Heart left ventricle (tissue), 16 donors: ENCODE measurements at regions not wholly inside any gene's neighbourhood (a gene's known extent, or its start where the extent isn't known, plus 50 kb on each side); places are given as distances from the start of the nearest gene placed in this dataset.

ENCODE experiments used
- ATAC-seq, 4 donors: fragments of 200-7000 bp; cut with Tn5 transposase; one replicate each; pipeline ENCODE4 v1.9.1; 2020 to 2022; ENCODE audit warnings: moderate library complexity in 4 of 4, mild to moderate bottlenecking in 3 of 4, moderate number of reproducible peaks in 1 of 4
- DNase-seq, 5 donors: peaks; one replicate each; pipeline ENCODE4 v3.0.0-alpha.2; 2020
- H3K27ac ChIP-seq, 12 donors: fragments of 200-600 bp; sonication (generic) in 4 of 12; one replicate each; pipeline versions ENCODE4 v1.5.0 to v1.8.0; 2016 to 2022; ENCODE audit warnings: mild to moderate bottlenecking in 2 of 12
- H3K27me3 ChIP-seq, 9 donors: fragments of 200-600 bp; sonication (generic) in 2 of 9; one replicate each; pipeline versions ENCODE4 v1.5.1 to v1.8.0; 2016 to 2022; ENCODE audit warnings: mild to moderate bottlenecking in 3 of 9
- H3K36me3 ChIP-seq, 9 donors: fragments of 200-600 bp; sonication (generic) in 2 of 9; one replicate each; pipeline versions ENCODE4 v1.5.0 to v1.8.0; 2018 to 2022; ENCODE audit warnings: mild to moderate bottlenecking in 2 of 9
- H3K4me1 ChIP-seq, 12 donors: fragments of 200-600 bp; sonication (generic) in 4 of 12; one replicate each; pipeline versions ENCODE4 v1.5.0 to v1.8.0; 2016 to 2022; ENCODE audit warnings: mild to moderate bottlenecking in 3 of 12
- H3K4me3 ChIP-seq, 12 donors: fragments of 200-600 bp; sonication (generic) in 4 of 12; one replicate each; pipeline versions ENCODE4 v1.5.0 to v1.8.0; 2017 to 2022; ENCODE audit warnings: mild to moderate bottlenecking in 9 of 12, moderate library complexity in 4 of 12
- H3K9me3 ChIP-seq, 12 donors: fragments of 200-600 bp; sonication (generic) in 4 of 12; one replicate each; pipeline versions ENCODE4 v1.5.0 to v1.8.0; 2016 to 2022; ENCODE audit warnings: mild to moderate bottlenecking in 1 of 12
- POLR2A ChIP-seq, 2 donors: fragments of 450-650 bp; IDR thresholded peaks; one replicate each; pipeline ENCODE4 v1.6.1; 2017; ENCODE audit warnings: antibody characterized with exemption in 2 of 2, mild to moderate bottlenecking in 2 of 2, moderate library complexity in 2 of 2
- WGBS, 4 donors: extraction: QIAGEN DNeasy Blood & Tissue Kit in 2 of 4; methylation state at CpG; one replicate each; pipeline versions ENCODE4 v1.1.5 to v1.1.7; 2013 to 2018; 5-methylcytosine and 5-hydroxymethylcytosine counted together
- intact Hi-C, 10 donors: fragments of 100-400 bp; cut with DNase I; formaldehyde crosslinking; loops; one replicate each; pipeline versions ENCODE4 v1.11.1 to v1.14.2; 2022
- TF ChIP-seq, protein P1 (sequence below), 12 donors: fragments of 200-600 bp; sonication (generic) in 4 of 12; IDR thresholded peaks; one replicate each; pipeline versions ENCODE4 v1.5.0 to v1.8.0; 2018 to 2022; ENCODE audit warnings: antibody characterized with exemption in 12 of 12, mild to moderate bottlenecking in 5 of 12
- donor health status: ischemic (EF 13 %, LVEDD 7.1; RV severe dilation, severe dysfunction).
- donor health status: healthy with polysubstance abuse.
- donor health status: DM: no; HTN: yes; CAD: no.
- donor health status: DM: no; HTN: no; CAD: no.
- donor health status: ischemic (EF 25% LVEDD 6.9; RV normal size, moderate dysfunction).
- donor health status: ischemic (EF 25% LVEDD 5.7; RV mildly dilated, moderate dysfunction).
- donor health status: healthy.
- donor health status: DM: yes; HTN: yes; CAD: no.
- donor health status: ischemic (EF 35%, LVEDD 5.7; RV mildly dilated, moderate dysfunction).
- donor health status: nonischemic (EF 11% LVEDD 7.7; RV severe dilation, severe dysfunction).
- donor health status: DM: yes; HTN: yes; CAD: no.
- donor health status: PGD.
- donor health status: ischemic (EF 29% LVEDD 5.4; RV normal size, mild dysfunction).
- donor health status: nonischemic (EF 23%, LVEDD 6.1; RV moderate dilation, normal function).

DNA sequence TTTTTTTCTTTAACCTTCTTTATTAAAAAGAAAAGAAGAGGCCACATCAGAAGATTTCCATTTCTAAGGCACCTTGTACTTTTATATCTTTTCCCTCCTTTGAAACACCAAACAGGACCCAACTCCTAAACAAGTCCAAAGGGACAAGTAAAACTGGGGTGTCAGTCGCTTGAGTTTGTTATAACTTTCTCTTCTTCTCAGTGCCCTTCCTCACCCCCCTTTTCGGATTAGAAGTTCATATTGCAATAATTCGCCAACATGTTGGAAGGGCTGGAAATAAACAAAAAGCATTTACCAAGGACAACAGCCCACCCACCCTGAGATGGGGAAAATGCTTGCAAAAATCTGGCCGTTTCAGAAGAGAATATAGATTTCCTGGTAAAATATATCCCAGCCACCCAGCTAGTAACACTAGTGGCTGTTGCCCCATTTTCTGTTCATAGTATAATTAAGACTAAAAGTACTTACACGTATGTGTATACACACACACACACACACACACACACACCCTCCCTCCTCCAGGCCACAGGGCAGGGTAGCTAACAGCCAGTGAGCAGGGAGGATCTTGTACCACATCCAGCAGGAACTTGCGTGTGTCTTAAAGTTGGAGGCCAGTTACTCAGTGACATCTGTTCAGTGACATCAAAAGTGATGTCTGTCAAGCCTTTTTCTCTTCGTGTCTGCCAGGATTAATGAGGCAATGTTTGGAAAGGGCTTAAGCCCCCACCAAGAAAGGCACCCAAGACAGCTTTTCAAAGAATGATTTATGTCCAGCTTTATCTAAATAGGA is 149.1 kb upstream of the KLF4 start:
- peak overlapping the region in 11 of 12 donors; percentile 26 to 61 (median 51) for H3K4me3 ChIP-seq
- H3K36me3 ChIP-seq: no peaks in the 10 kb centered on the region
- peak overlapping the region; percentile 95 to 100 (median 96) for H3K27ac ChIP-seq
- DNase-seq: peak; percentile 67 to 84 (median 80)
- intact Hi-C loops: loop anchor here in 8 of 10 donors (2.0 to 10.0 kb wide), 10 partner anchors 36 to 504 kb away; partner anchors contain the start of gene KLF4 (in 2 of the 8)
- H3K4me1 ChIP-seq: peaks cover 0 to 32% (median 14%) of the 10 kb centered on the region in 12 donors
- TF ChIP-seq, protein P1, sequence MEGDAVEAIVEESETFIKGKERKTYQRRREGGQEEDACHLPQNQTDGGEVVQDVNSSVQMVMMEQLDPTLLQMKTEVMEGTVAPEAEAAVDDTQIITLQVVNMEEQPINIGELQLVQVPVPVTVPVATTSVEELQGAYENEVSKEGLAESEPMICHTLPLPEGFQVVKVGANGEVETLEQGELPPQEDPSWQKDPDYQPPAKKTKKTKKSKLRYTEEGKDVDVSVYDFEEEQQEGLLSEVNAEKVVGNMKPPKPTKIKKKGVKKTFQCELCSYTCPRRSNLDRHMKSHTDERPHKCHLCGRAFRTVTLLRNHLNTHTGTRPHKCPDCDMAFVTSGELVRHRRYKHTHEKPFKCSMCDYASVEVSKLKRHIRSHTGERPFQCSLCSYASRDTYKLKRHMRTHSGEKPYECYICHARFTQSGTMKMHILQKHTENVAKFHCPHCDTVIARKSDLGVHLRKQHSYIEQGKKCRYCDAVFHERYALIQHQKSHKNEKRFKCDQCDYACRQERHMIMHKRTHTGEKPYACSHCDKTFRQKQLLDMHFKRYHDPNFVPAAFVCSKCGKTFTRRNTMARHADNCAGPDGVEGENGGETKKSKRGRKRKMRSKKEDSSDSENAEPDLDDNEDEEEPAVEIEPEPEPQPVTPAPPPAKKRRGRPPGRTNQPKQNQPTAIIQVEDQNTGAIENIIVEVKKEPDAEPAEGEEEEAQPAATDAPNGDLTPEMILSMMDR (IDR thresholded peaks at IDR 0.05): no peak
- TF ChIP-seq POLR2A (IDR thresholded peaks at IDR 0.05): peak in 1 of 2 donors; percentile 25
- no peaks in the 10 kb centered on the region for H3K9me3 ChIP-seq
- no peaks in the 10 kb centered on the region for H3K27me3 ChIP-seq
- WGBS, 4 donors: 39 to 49% (median 47%) methylated on average over 7 of the region's 7 CpGs
- ATAC-seq: peak; percentile 19 to 68 (median 34)

DNA sequence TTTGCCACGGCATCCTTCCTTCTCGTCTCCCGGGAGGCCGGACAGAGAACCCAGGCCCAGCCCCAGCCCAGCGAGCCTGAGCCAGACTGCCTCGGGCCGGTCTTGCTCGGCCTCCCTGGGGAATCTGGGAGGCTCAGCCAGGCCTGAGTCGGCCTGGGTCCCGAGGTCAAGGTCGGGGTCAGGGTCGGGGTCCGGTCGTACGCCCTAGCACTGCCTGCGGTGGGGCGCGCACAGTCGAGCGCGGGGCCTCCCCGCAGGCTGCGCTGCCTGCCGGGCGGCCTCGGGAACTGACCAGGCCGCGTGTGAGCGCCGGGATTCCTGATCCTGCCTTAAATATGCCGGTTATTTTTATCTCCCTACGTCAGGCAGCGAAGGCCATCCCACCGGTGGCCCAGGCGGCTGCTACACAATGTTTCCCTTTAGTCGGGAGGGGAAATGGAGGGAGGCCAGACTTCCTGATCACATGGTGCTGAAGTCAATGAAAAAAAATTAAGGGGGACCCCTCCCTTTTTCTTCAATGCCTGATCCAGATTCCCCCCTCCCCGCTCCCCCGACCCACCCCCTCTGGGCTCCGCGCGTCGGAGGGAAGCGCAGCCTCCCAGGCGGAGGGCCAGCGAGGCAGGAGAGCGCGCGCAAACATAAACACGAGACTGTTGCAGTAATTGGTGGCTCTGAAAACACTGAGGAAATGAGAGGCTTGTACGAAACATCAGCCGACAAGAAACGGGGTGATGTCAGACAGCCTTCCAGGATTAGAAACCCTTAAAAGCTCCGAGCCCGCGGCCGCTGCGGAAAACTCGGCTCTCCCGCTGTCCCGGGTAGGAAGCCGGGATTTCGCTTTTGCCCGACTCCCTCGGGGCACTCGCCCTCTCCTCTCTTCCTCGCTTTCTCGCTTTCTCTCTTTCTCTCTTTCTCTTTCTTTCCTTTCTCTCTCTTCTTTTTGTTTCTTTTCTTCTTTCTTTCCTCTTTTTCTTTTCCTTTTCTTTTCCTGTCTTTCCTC is 148.2 kb upstream of the KLF4 start:
- 2 to 5% (median 3%) methylated on average over 46 to 67 of the region's 67 CpGs for WGBS, 4 donors
- peak; percentile 90 to 96 (median 94) for ATAC-seq
- Histone ChIP-seq H3K4me1 (peaks cover 0 to 32% (median 14%) of the 10 kb centered on the region in 12 donors), H3K4me3 (peak overlapping the region in 11 of 12 donors; percentile 26 to 61 (median 51)), H3K27me3 (no peaks in the 10 kb centered on the region), H3K27ac (peak overlapping the region; percentile 95 to 100 (median 96)), H3K9me3 (no peaks in the 10 kb centered on the region), H3K36me3 (no peaks in the 10 kb centered on the region)
- TF ChIP-seq, protein P1 (IDR thresholded peaks at IDR 0.05): peak in 7 of 12 donors; percentile 9 to 56 (median 39)
- peak; percentile 79 to 99 for TF ChIP-seq POLR2A (IDR thresholded peaks at IDR 0.05)
- intact Hi-C loops: loop anchor here (1.0 to 10.0 kb wide), 13 partner anchors 35 to 505 kb away; partner anchors contain the start of gene KLF4 (in 5 of the 10)
- DNase-seq: peak; percentile 92 to 95 (median 95)

DNA sequence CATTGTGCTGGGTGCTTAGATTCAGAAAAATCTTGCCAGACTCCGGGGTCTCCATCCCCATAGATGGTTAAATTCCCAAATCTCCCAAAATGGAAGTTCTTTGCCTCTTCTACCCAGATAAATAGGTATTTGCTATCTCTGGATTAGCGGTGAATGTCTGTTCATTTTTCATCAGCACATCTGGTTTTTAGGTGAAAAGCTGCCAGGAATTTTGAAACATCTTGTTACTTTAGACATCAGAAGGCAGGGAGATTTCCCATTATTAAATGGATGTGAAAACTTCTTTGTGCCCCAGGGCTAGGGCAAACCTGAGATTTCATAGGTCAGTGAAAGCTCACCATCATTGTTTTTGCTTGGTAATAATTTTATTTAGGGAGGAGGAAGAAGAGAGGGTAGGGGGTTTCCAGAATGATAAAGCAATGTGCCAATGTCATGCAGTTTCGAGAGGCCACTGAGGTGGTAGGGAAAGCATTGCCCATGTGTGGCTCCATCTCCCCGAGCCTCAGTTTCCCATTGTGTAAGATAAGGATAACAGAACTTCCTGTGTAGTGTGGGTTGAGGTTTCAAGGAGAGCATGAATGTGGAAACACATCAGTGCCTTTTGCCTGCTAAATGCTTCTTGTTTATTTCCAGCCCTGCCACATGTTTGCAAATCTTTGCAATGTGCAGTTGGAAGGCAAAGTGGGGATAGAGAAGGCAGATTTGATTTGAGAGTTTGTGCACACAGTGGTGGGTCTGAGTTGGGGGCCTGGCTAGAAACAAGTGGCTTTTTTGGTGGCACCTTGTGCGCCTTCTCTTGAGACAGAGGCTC is 147.2 kb upstream of the KLF4 start:
- no peak for TF ChIP-seq POLR2A (IDR thresholded peaks at IDR 0.05)
- TF ChIP-seq, protein P1 (IDR thresholded peaks at IDR 0.05): no peak
- H3K27me3 ChIP-seq: no peaks in the 10 kb centered on the region
- intact Hi-C loops: loop anchor here (1.0 to 10.0 kb wide), 12 partner anchors 34 to 506 kb away; partner anchors contain the start of gene KLF4 (in 5 of the 10)
- H3K36me3 ChIP-seq: no peaks in the 10 kb centered on the region
- H3K4me1 ChIP-seq: peaks cover 0 to 32% (median 14%) of the 10 kb centered on the region in 12 donors
- peak overlapping the region; percentile 95 to 100 (median 96) for H3K27ac ChIP-seq
- no peaks in the 10 kb centered on the region for H3K9me3 ChIP-seq
- ATAC-seq (no peak), DNase-seq (no peak)
- WGBS, 4 donors: 76 to 81% (median 78%) methylated on average over 5 of the region's 5 CpGs
- peak overlapping the region in 10 of 12 donors; percentile 8 to 61 (median 52) for H3K4me3 ChIP-seq
